ENCODE measurements at regions not wholly inside any gene's neighbourhood (a gene's known extent, or its start where the extent isn't known, plus 50 kb on each side); places are given as distances from the start of the nearest gene placed in this dataset.
"Not testable (repeated sequence)": the region's sequence is repeated elsewhere in the genome, so short reads cannot be mapped to it uniquely, and the experiment has no call there.

GRCh38 chr2:83971547-83971946 is 487.5 kb downstream of the SUCLG1 start:
- Histone ChIP-seq H3K79me2 (ENCODE audit: insufficient read depth) (no peaks in the 10 kb centered on the region), H3K27me3 (replicated peaks; ENCODE audit: insufficient read depth) (no peaks in the 10 kb centered on the region), H2AFZ (no peak overlapping the region), H4K20me1 (ENCODE audit: insufficient read depth) (no peaks in the 10 kb centered on the region), H3K27ac (no peak overlapping the region), H3K4me3 (no peak overlapping the region), H3K36me3 (ENCODE audit: low read depth) (no peaks in the 10 kb centered on the region), H3K9me2 (ENCODE audit: insufficient read depth) (no peaks in the 10 kb centered on the region), H3K4me1 (ENCODE audit: insufficient read depth) (no peaks in the 10 kb centered on the region), H3K4me2 (ENCODE audit: unreplicated experiment) (no peak overlapping the region), H3F3A (ENCODE audit: insufficient read depth) (no peaks in the 10 kb centered on the region), H3K9me3 (ENCODE audit: low read depth) (no peaks in the 10 kb centered on the region), H3K9ac (no peak overlapping the region)
- TF ChIP-seq EZH2phosphoT487 (IDR thresholded peaks at IDR 0.05; ENCODE audit: insufficient read depth, low read depth), result no peak
- TF ChIP-seq EZH2 (IDR thresholded peaks at IDR 0.05; ENCODE audit: insufficient read depth, poor library complexity, severe bottlenecking), result no peak
- no peak for DNase-seq
- 24 to 28% methylated on average over 2 of the region's 2 CpGs for WGBS, 2 experiments (ENCODE audit: low coverage in 1 of 2, low lambda C conversion rate in 2 of 2, missing lambda C conversion rate in 2 of 2)
- in situ Hi-C loops (cut with MboI), result no loop called here

GRCh38 chr2:83970217-83970929 is 488.7 kb downstream of the SUCLG1 start:
- Histone ChIP-seq H3K9me2 (ENCODE audit: insufficient read depth) (no peaks in the 10 kb centered on the region), H3K9me3 (ENCODE audit: low read depth) (no peaks in the 10 kb centered on the region), H3K4me2 (ENCODE audit: unreplicated experiment) (no peak overlapping the region), H3K27ac (no peak overlapping the region), H2AFZ (no peak overlapping the region), H4K20me1 (ENCODE audit: insufficient read depth) (no peaks in the 10 kb centered on the region), H3F3A (ENCODE audit: insufficient read depth) (no peaks in the 10 kb centered on the region), H3K4me3 (no peak overlapping the region), H3K9ac (no peak overlapping the region), H3K79me2 (ENCODE audit: insufficient read depth) (no peaks in the 10 kb centered on the region), H3K36me3 (ENCODE audit: low read depth) (no peaks in the 10 kb centered on the region), H3K4me1 (ENCODE audit: insufficient read depth) (no peaks in the 10 kb centered on the region), H3K27me3 (replicated peaks; ENCODE audit: insufficient read depth) (no peaks in the 10 kb centered on the region)
- in situ Hi-C loops (cut with MboI), result no loop called here
- DNase-seq, result no peak
- WGBS, 2 experiments (ENCODE audit: low coverage in 1 of 2, low lambda C conversion rate in 2 of 2, missing lambda C conversion rate in 2 of 2), result 6 to 9% methylated on average over 4 of the region's 4 CpGs
- no peak for TF ChIP-seq EZH2 (IDR thresholded peaks at IDR 0.05; ENCODE audit: insufficient read depth, poor library complexity, severe bottlenecking)
- TF ChIP-seq EZH2phosphoT487 (IDR thresholded peaks at IDR 0.05; ENCODE audit: insufficient read depth, low read depth), result no peak

- H3K9ac ChIP-seq, result no peak overlapping the region
- H3K9me2 ChIP-seq (ENCODE audit: insufficient read depth), result no peaks in the 10 kb centered on the region
- H3K36me3 ChIP-seq (ENCODE audit: low read depth), result no peaks in the 10 kb centered on the region
- no peaks in the 10 kb centered on the region for H4K20me1 ChIP-seq (ENCODE audit: insufficient read depth)
- WGBS, 2 experiments (ENCODE audit: low coverage in 1 of 2, low lambda C conversion rate in 2 of 2, missing lambda C conversion rate in 2 of 2), result 6 to 8% methylated on average over 3 of the region's 3 CpGs
- H3K79me2 ChIP-seq (ENCODE audit: insufficient read depth), result no peaks in the 10 kb centered on the region
- no peak for DNase-seq
- no peak overlapping the region for H3K4me3 ChIP-seq
- in situ Hi-C loops (cut with MboI), result no loop called here
- H3K9me3 ChIP-seq (ENCODE audit: low read depth), result no peaks in the 10 kb centered on the region
- H2AFZ ChIP-seq, result no peak overlapping the region
- H3K4me1 ChIP-seq (ENCODE audit: insufficient read depth), result no peaks in the 10 kb centered on the region
- no peak overlapping the region for H3K4me2 ChIP-seq (ENCODE audit: unreplicated experiment)
- no peaks in the 10 kb centered on the region for H3K27me3 ChIP-seq (replicated peaks; ENCODE audit: insufficient read depth)
- no peak overlapping the region for H3K27ac ChIP-seq
- no peak for TF ChIP-seq EZH2phosphoT487 (IDR thresholded peaks at IDR 0.05; ENCODE audit: insufficient read depth, low read depth)
- no peak for TF ChIP-seq EZH2 (IDR thresholded peaks at IDR 0.05; ENCODE audit: insufficient read depth, poor library complexity, severe bottlenecking)
- no peaks in the 10 kb centered on the region for H3F3A ChIP-seq (ENCODE audit: insufficient read depth)
Measured at GRCh38 chr2:83969085-83969484, 490.0 kb downstream of the SUCLG1 start.

- Histone ChIP-seq H3K9me3 (ENCODE audit: low read depth) (no peaks in the 10 kb centered on the region), H3K4me2 (ENCODE audit: unreplicated experiment) (no peak overlapping the region), H3K4me3 (no peak overlapping the region), H3K27ac (no peak overlapping the region), H3K79me2 (ENCODE audit: insufficient read depth) (no peaks in the 10 kb centered on the region), H3K9ac (no peak overlapping the region), H3K36me3 (ENCODE audit: low read depth) (no peaks in the 10 kb centered on the region), H2AFZ (no peak overlapping the region), H3F3A (ENCODE audit: insufficient read depth) (no peaks in the 10 kb centered on the region), H3K27me3 (replicated peaks; ENCODE audit: insufficient read depth) (no peaks in the 10 kb centered on the region), H3K9me2 (ENCODE audit: insufficient read depth) (no peaks in the 10 kb centered on the region), H4K20me1 (ENCODE audit: insufficient read depth) (no peaks in the 10 kb centered on the region), H3K4me1 (ENCODE audit: insufficient read depth) (no peaks in the 10 kb centered on the region)
- DNase-seq, result no peak
- WGBS, 2 experiments (ENCODE audit: low coverage in 1 of 2, low lambda C conversion rate in 2 of 2, missing lambda C conversion rate in 2 of 2), result 0 to 2% methylated on average over 2 of the region's 2 CpGs
- TF ChIP-seq EZH2phosphoT487 (IDR thresholded peaks at IDR 0.05; ENCODE audit: insufficient read depth, low read depth) (no peak), EZH2 (IDR thresholded peaks at IDR 0.05; ENCODE audit: insufficient read depth, poor library complexity, severe bottlenecking) (no peak)
- in situ Hi-C loops (cut with MboI), result no loop called here
Measured at GRCh38 chr2:83967854-83968253, 491.2 kb downstream of the SUCLG1 start.

- DNase-seq; H3K4me3 ChIP-seq; H2AFZ ChIP-seq; H3K36me3 ChIP-seq (ENCODE audit: low read depth); H3F3A ChIP-seq (ENCODE audit: insufficient read depth); H3K4me1 ChIP-seq (ENCODE audit: insufficient read depth); H3K9ac ChIP-seq; H3K4me2 ChIP-seq (ENCODE audit: unreplicated experiment); H3K9me2 ChIP-seq (ENCODE audit: insufficient read depth); H3K9me3 ChIP-seq (ENCODE audit: low read depth); H4K20me1 ChIP-seq (ENCODE audit: insufficient read depth); H3K27me3 ChIP-seq (replicated peaks; ENCODE audit: insufficient read depth); in situ Hi-C loops (cut with MboI); H3K79me2 ChIP-seq (ENCODE audit: insufficient read depth); H3K27ac ChIP-seq: not testable (repeated sequence)
- WGBS, 2 experiments (ENCODE audit: low coverage in 1 of 2, low lambda C conversion rate in 2 of 2, missing lambda C conversion rate in 2 of 2), result 19 to 53% methylated on average over 1 to 3 of the region's 3 CpGs
Measured at GRCh38 chr2:83966946-83967345, 492.1 kb downstream of the SUCLG1 start.

Data from GM23248 (cell line).